ENCODE measurements at regions not wholly inside any gene's neighbourhood (a gene's known extent, or its start where the extent isn't known, plus 50 kb on each side); places are given as distances from the start of the nearest gene placed in this dataset.

GRCh38 chr14:30507209-30507608, 51.7 kb upstream of the G2E3 start:
- no peak for DNase-seq

More at GRCh38 chr14:30507209-30507608, 51.7 kb upstream of the G2E3 start:
- no peak for ATAC-seq
- no peak overlapping the region for H3K27ac Mint-ChIP-seq
- H3K4me1 Mint-ChIP-seq: no peaks in the 10 kb centered on the region
- no peak overlapping the region for H3K4me3 Mint-ChIP-seq
- H3K9me3 Mint-ChIP-seq: no peaks in the 10 kb centered on the region
- peaks cover 19% of the 10 kb centered on the region for H3K27me3 Mint-ChIP-seq
